ENCODE measurements at regions not wholly inside any gene's neighbourhood (a gene's known extent, or its start where the extent isn't known, plus 50 kb on each side); places are given as distances from the start of the nearest gene placed in this dataset.

DNA sequence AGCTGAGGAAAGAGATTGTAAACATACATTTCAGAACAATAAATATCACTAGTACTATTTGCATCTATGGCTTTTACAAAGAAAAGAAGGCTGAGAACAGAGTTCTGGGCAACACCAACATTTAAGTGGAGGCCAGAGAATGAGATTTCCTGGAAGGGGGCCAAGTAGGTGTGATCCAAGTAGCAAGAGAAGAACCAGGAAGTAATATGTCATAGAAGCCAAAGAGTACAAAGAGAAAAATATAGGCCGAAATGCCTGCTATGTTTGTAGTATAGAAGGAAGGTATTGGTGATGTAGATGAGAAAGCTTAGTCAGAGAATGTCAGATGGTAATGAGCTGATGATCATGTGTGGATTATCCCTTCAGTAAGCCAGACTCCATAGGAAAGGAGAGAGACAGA lies 94.5 kb downstream of the PERP start:
- Histone ChIP-seq H3K9me3 (ENCODE audit: control insufficient read depth, low read depth, low read length) (no peaks in the 10 kb centered on the region), H3K79me2 (ENCODE audit: control insufficient read depth, insufficient read depth, low read length) (no peaks in the 10 kb centered on the region), H3K9me1 (ENCODE audit: control insufficient read depth, extremely low read depth, insufficient read depth, low read length) (no peaks in the 10 kb centered on the region), H3K4me1 (ENCODE audit: control insufficient read depth, extremely low read depth, insufficient read depth, low read length) (peaks cover 13% of the 10 kb centered on the region), H3K36me3 (ENCODE audit: control insufficient read depth in 2 of 2, extremely low read depth in 1 of 2, insufficient read depth in 2 of 2, low read length in 2 of 2) (no peaks in the 10 kb centered on the region), H2AFZ (ENCODE audit: control insufficient read depth, low read length) (no peak overlapping the region), H3K9ac (ENCODE audit: control insufficient read depth, extremely low read depth, insufficient read depth, low read length) (no peak overlapping the region), H3K4me2 (ENCODE audit: control insufficient read depth, extremely low read depth, insufficient read depth, low read depth, low read length) (no peak overlapping the region), H3K4me3 (ENCODE audit: control insufficient read depth in 2 of 3, extremely low read depth in 1 of 3, insufficient read depth in 2 of 3, low read depth in 1 of 3, low read length in 3 of 3) (no peak overlapping the region), H3K27ac (ENCODE audit: control insufficient read depth, insufficient read depth, low read length) (no peak overlapping the region), H4K20me1 (ENCODE audit: control insufficient read depth, extremely low read depth, insufficient read depth, low read length) (no peaks in the 10 kb centered on the region), H3K27me3 (ENCODE audit: control insufficient read depth, extremely low read depth, insufficient read depth, low read length) (no peaks in the 10 kb centered on the region)
- DNase-seq (ENCODE audit: low read depth, low spot score) (no peak), FAIRE-seq (peak; percentile 43)
- TF ChIP-seq CTCF (optimal IDR thresholded peaks at IDR 0.05 in 1 of 3, IDR thresholded peaks at IDR 0.05 in 1 of 3, conservative IDR thresholded peaks at IDR 0.05 in 1 of 3; ENCODE audit: extremely low read depth in 1 of 3, insufficient read depth in 2 of 3, low read length in 3 of 3) (no peak), EZH2 (IDR thresholded peaks at IDR 0.05; ENCODE audit: low read length) (no peak)
- dilution Hi-C loops (cut with MboI; ENCODE audit: extremely low pct_ligation_motif_present, low sequenced_read_pairs), result no loop called here

GRCh38 chr6:138013959-138014358 lies 93.3 kb downstream of the PERP start:
- dilution Hi-C loops (cut with MboI; ENCODE audit: extremely low pct_ligation_motif_present, low sequenced_read_pairs), result no loop called here
- no peaks in the 10 kb centered on the region for H3K9me1 ChIP-seq (ENCODE audit: control insufficient read depth, extremely low read depth, insufficient read depth, low read length)
- peak; percentile 81 for FAIRE-seq
- H4K20me1 ChIP-seq (ENCODE audit: control insufficient read depth, extremely low read depth, insufficient read depth, low read length), result no peaks in the 10 kb centered on the region
- no peak overlapping the region for H3K27ac ChIP-seq (ENCODE audit: control insufficient read depth, insufficient read depth, low read length)
- no peaks in the 10 kb centered on the region for H3K27me3 ChIP-seq (ENCODE audit: control insufficient read depth, extremely low read depth, insufficient read depth, low read length)
- H3K4me1 ChIP-seq (ENCODE audit: control insufficient read depth, extremely low read depth, insufficient read depth, low read length), result peaks cover 13% of the 10 kb centered on the region
- no peak overlapping the region for H3K4me3 ChIP-seq (ENCODE audit: control insufficient read depth in 2 of 3, extremely low read depth in 1 of 3, insufficient read depth in 2 of 3, low read depth in 1 of 3, low read length in 3 of 3)
- no peak for DNase-seq (ENCODE audit: low read depth, low spot score)
- H3K4me2 ChIP-seq (ENCODE audit: control insufficient read depth, extremely low read depth, insufficient read depth, low read depth, low read length), result no peak overlapping the region
- no peak for TF ChIP-seq CTCF (optimal IDR thresholded peaks at IDR 0.05 in 1 of 3, IDR thresholded peaks at IDR 0.05 in 1 of 3, conservative IDR thresholded peaks at IDR 0.05 in 1 of 3; ENCODE audit: extremely low read depth in 1 of 3, insufficient read depth in 2 of 3, low read length in 3 of 3)
- TF ChIP-seq EZH2 (IDR thresholded peaks at IDR 0.05; ENCODE audit: low read length), result no peak
- no peaks in the 10 kb centered on the region for H3K36me3 ChIP-seq (ENCODE audit: control insufficient read depth in 2 of 2, extremely low read depth in 1 of 2, insufficient read depth in 2 of 2, low read length in 2 of 2)
- H3K9ac ChIP-seq (ENCODE audit: control insufficient read depth, extremely low read depth, insufficient read depth, low read length), result no peak overlapping the region
- H3K79me2 ChIP-seq (ENCODE audit: control insufficient read depth, insufficient read depth, low read length), result no peaks in the 10 kb centered on the region
- no peaks in the 10 kb centered on the region for H3K9me3 ChIP-seq (ENCODE audit: control insufficient read depth, low read depth, low read length)
- H2AFZ ChIP-seq (ENCODE audit: control insufficient read depth, low read length), result no peak overlapping the region
